ENCODE measurements at regions not wholly inside any gene's neighbourhood (a gene's known extent, or its start where the extent isn't known, plus 50 kb on each side); places are given as distances from the start of the nearest gene placed in this dataset.

DNA sequence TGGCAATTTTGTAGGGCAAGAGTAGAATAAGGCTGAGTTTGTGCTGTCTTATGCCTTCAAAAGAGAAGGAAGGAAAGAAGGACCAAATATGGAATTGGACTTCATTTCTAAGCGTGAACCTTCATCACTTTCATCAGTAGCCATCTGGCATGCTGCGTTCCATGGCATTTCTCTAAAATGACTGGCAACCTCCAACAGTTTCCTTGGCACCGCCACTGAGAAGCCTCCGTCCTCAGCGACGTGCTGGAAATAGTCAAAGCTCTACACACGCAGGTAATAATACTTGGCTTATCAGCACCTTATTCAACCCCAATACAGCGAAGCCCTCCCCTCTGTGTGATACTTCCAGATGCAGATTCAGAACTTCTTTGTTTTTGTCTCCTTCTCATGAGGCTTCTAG lies 169.7 kb upstream of the CD180 start:
- TF ChIP-seq, protein P1, sequence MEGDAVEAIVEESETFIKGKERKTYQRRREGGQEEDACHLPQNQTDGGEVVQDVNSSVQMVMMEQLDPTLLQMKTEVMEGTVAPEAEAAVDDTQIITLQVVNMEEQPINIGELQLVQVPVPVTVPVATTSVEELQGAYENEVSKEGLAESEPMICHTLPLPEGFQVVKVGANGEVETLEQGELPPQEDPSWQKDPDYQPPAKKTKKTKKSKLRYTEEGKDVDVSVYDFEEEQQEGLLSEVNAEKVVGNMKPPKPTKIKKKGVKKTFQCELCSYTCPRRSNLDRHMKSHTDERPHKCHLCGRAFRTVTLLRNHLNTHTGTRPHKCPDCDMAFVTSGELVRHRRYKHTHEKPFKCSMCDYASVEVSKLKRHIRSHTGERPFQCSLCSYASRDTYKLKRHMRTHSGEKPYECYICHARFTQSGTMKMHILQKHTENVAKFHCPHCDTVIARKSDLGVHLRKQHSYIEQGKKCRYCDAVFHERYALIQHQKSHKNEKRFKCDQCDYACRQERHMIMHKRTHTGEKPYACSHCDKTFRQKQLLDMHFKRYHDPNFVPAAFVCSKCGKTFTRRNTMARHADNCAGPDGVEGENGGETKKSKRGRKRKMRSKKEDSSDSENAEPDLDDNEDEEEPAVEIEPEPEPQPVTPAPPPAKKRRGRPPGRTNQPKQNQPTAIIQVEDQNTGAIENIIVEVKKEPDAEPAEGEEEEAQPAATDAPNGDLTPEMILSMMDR (IDR thresholded peaks at IDR 0.05; ENCODE audit: borderline replicate concordance, extremely low read depth, insufficient read depth): no peak
- intact Hi-C loops (cut with DNase I): no loop called here
- FAIRE-seq: no peak
- Histone ChIP-seq H3K36me3 (ENCODE audit: control insufficient read depth in 2 of 3, insufficient read depth in 3 of 3, low read length in 3 of 3) (no peaks in the 10 kb centered on the region), H3K4me1 (ENCODE audit: control insufficient read depth in 2 of 3, insufficient read depth in 2 of 3, low read depth in 1 of 3, low read length in 3 of 3) (no peaks in the 10 kb centered on the region), H3K27me3 (ENCODE audit: control insufficient read depth, insufficient read depth, low read length) (no peaks in the 10 kb centered on the region), H3K27ac (ENCODE audit: low read depth in 2 of 2, low read length in 2 of 2) (no peak overlapping the region), H3K9me3 (ENCODE audit: control insufficient read depth in 2 of 3, insufficient read depth in 1 of 3, low read length in 3 of 3) (no peaks in the 10 kb centered on the region), H3K4me3 (ENCODE audit: low read length in 3 of 3) (no peak overlapping the region), H3K9ac (ENCODE audit: low read length in 3 of 3) (no peak overlapping the region)
- no peak for DNase-seq

DNA sequence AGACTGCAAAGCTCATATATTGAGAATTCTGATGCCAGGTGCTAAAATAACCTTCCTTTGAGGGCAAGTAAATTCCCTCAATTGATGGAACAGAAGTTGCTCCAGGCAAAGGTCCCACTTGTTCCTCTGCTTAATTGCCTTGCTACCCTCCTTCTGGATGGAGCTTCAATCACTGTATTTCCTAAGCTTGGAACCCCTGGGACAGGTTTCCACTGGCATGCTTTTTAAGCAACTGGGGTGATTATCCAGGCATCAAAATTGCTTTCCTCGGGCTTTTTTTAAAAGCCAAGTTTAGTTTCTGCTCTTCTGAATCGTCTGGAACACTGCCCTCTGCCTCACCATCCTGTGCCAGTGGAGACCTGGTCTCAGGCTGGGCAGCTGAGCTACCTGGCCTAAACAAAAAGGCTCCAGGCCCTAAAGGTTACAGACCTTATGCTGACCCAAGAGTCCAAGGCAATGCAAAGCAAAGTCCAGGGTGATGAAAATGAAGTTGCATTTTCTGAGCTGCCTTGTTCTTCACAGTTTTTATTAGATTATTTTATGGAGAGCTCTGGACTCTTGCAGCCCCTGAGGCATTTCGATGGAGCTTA lies 167.9 kb upstream of the CD180 start:
- FAIRE-seq (no peak), DNase-seq (no peak)
- H3K9ac ChIP-seq (ENCODE audit: low read length in 3 of 3): no peak overlapping the region
- H3K9me3 ChIP-seq (ENCODE audit: control insufficient read depth in 2 of 3, insufficient read depth in 1 of 3, low read length in 3 of 3): no peaks in the 10 kb centered on the region
- TF ChIP-seq, protein P1 (IDR thresholded peaks at IDR 0.05; ENCODE audit: borderline replicate concordance, extremely low read depth, insufficient read depth): no peak
- no peak overlapping the region for H3K4me3 ChIP-seq (ENCODE audit: low read length in 3 of 3)
- H3K4me1 ChIP-seq (ENCODE audit: control insufficient read depth in 2 of 3, insufficient read depth in 2 of 3, low read depth in 1 of 3, low read length in 3 of 3): no peaks in the 10 kb centered on the region
- no peaks in the 10 kb centered on the region for H3K36me3 ChIP-seq (ENCODE audit: control insufficient read depth in 2 of 3, insufficient read depth in 3 of 3, low read length in 3 of 3)
- H3K27me3 ChIP-seq (ENCODE audit: control insufficient read depth, insufficient read depth, low read length): no peaks in the 10 kb centered on the region
- intact Hi-C loops (cut with DNase I): no loop called here
- H3K27ac ChIP-seq (ENCODE audit: low read depth in 2 of 2, low read length in 2 of 2): no peak overlapping the region

DNA sequence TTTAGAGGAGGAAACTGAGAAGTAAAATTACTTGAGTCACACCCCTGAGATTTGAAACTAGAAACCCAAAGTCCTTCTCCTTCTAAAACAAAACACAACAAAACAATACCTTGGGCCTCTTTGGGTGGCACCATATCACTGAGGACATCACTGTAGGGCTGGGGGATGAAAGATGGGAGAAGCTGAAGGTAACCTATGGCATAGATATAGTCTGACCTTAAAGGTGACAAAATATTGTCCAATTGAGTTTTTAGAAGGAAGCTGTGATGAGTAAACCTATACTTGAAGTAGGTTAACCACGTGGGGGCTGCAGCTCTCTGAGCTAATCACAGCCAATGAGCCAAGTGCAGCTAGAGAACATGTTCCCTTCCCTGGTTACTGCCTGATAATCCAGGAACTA lies 167.4 kb upstream of the CD180 start:
- intact Hi-C loops (cut with DNase I): no loop called here
- no peak for DNase-seq
- H3K9ac ChIP-seq (ENCODE audit: low read length in 3 of 3): no peak overlapping the region
- no peak for FAIRE-seq
- H3K27me3 ChIP-seq (ENCODE audit: control insufficient read depth, insufficient read depth, low read length): no peaks in the 10 kb centered on the region
- H3K36me3 ChIP-seq (ENCODE audit: control insufficient read depth in 2 of 3, insufficient read depth in 3 of 3, low read length in 3 of 3): no peaks in the 10 kb centered on the region
- H3K9me3 ChIP-seq (ENCODE audit: control insufficient read depth in 2 of 3, insufficient read depth in 1 of 3, low read length in 3 of 3): no peaks in the 10 kb centered on the region
- H3K4me1 ChIP-seq (ENCODE audit: control insufficient read depth in 2 of 3, insufficient read depth in 2 of 3, low read depth in 1 of 3, low read length in 3 of 3): no peaks in the 10 kb centered on the region
- no peak overlapping the region for H3K27ac ChIP-seq (ENCODE audit: low read depth in 2 of 2, low read length in 2 of 2)
- TF ChIP-seq, protein P1 (IDR thresholded peaks at IDR 0.05; ENCODE audit: borderline replicate concordance, extremely low read depth, insufficient read depth): no peak
- H3K4me3 ChIP-seq (ENCODE audit: low read length in 3 of 3): no peak overlapping the region

DNA sequence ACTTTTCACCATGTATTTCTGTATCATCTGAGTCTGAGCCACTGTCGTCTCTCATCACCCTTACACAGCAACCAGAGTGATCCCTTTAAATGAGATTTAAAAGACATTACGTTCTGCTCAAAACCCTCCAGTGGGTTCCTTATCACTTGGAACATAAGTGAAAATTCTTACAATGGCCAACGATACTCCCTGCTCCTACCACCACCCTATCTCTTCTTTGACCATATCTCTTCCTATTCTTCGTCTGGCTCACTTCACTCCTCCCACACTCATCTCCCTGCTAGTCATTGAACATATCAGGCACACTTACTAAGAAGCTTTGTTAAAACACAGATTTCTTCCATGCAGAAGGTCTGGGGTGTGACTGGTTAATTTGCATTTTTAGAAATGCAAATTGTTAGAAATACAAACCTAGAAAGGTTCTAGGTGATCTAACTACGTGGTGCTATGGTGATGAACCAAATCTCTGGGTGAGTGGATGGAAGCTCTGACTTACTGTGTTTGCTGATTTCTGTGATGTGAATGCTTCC lies 166.6 kb upstream of the CD180 start:
- Histone ChIP-seq H3K4me3 (ENCODE audit: low read length in 3 of 3) (no peak overlapping the region), H3K36me3 (ENCODE audit: control insufficient read depth in 2 of 3, insufficient read depth in 3 of 3, low read length in 3 of 3) (no peaks in the 10 kb centered on the region), H3K27me3 (ENCODE audit: control insufficient read depth, insufficient read depth, low read length) (no peaks in the 10 kb centered on the region), H3K9ac (ENCODE audit: low read length in 3 of 3) (no peak overlapping the region), H3K27ac (ENCODE audit: low read depth in 2 of 2, low read length in 2 of 2) (no peak overlapping the region), H3K9me3 (ENCODE audit: control insufficient read depth in 2 of 3, insufficient read depth in 1 of 3, low read length in 3 of 3) (no peaks in the 10 kb centered on the region), H3K4me1 (ENCODE audit: control insufficient read depth in 2 of 3, insufficient read depth in 2 of 3, low read depth in 1 of 3, low read length in 3 of 3) (no peaks in the 10 kb centered on the region)
- DNase-seq (no peak), FAIRE-seq (no peak)
- intact Hi-C loops (cut with DNase I): no loop called here
- TF ChIP-seq, protein P1 (IDR thresholded peaks at IDR 0.05; ENCODE audit: borderline replicate concordance, extremely low read depth, insufficient read depth): no peak

All from kidney (tissue), 13 donors.